Medulla oblongata (tissue), 1 donor: ENCODE measurements at regions not wholly inside any gene's neighbourhood (a gene's known extent, or its start where the extent isn't known, plus 50 kb on each side); places are given as distances from the start of the nearest gene placed in this dataset.
"Not testable (repeated sequence)": the region's sequence is repeated elsewhere in the genome, so short reads cannot be mapped to it uniquely, and the experiment has no call there.

Experiments used
- DNase-seq: peaks from one replicate; pipeline ENCODE4 v3.0.0-alpha.2; 2015; ENCODE audit errors: extremely low spot score

DNA sequence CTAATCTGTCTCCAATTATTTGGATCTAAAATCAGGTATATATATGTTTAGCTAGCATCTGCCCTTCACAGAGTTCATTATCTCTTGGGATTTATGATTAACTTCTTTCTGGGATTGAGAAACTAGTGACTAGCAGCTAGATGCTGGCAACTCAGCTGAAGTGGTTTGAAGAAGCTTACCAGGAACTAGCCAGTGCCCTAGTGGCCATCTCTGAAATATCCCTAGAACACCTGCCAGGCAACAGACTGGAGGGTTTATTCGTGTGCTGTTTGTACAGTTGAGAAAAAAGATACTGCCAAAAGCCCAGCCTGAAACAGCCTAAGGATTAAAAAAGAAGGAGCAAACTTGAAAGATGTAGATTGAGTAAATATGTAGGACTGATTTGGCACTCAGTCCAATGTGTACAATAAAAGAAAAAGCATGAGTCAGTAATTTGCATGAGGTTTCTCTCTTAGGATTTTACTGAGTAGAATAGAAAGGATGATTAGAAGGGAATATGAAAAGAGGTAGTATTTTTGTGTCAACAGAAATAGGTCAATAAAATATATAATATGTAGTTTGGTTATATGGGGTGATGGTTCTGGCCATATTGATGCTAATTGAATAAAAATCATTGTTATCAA is 1144.6 kb upstream of the ADGRL2 start:
- DNase-seq: no peak

DNA sequence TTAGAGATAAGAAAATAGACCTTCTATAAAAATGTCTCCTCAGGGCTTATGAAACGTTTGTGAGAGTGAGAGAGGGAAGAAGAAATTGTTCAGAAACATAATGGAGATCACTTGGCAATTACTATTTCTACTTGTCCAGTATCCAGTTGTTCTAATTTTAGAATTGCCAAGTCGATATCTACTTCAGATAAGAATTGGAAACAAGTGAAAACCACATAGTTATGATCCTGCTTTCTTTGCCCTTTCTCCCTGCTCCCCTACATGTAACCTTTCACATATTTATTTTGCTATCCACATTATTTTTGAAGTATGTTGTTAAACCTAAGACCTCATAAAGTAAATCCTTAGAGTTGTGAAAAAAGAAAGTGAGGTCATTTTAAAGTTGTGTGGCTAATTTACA is 1154.7 kb upstream of the ADGRL2 start:
- no peak for DNase-seq

DNA sequence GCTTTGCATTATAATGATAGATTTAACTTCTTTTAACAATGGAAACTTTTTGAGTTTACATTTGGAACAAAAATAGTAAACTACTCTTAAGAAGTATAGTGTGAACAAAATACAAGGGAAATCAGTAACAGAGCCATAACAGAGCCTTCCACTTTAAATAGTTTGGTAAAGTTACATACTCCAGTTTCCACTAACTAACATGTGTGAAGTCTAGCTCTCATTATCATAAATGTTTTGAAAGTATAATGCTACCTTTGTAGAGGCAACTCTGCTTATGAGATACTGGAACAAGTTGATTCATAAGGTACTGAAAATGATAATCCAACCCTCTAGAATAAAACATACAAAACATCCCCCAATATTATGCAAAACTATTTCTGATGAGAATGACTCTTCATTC is 1155.1 kb upstream of the ADGRL2 start:
- no peak for DNase-seq

DNA sequence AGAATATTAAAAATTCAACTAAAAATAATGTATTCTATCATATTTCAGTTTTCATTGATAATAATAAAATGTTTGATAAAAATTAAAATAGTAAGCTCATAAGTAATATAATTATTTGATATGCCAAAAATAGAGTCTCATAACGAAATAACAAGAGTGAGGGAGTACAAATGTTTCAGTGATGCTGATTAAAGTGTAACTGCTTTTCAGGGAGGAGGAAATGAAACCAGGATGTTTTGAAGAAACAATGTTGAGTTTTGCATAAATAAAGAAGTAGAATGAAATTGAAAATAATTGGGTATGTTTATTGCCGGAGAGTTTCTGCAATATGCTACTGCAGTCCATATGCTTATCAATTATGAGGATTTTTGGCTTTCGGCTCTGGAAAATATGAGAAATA is 1159.8 kb upstream of the ADGRL2 start:
- no peak for DNase-seq

DNA sequence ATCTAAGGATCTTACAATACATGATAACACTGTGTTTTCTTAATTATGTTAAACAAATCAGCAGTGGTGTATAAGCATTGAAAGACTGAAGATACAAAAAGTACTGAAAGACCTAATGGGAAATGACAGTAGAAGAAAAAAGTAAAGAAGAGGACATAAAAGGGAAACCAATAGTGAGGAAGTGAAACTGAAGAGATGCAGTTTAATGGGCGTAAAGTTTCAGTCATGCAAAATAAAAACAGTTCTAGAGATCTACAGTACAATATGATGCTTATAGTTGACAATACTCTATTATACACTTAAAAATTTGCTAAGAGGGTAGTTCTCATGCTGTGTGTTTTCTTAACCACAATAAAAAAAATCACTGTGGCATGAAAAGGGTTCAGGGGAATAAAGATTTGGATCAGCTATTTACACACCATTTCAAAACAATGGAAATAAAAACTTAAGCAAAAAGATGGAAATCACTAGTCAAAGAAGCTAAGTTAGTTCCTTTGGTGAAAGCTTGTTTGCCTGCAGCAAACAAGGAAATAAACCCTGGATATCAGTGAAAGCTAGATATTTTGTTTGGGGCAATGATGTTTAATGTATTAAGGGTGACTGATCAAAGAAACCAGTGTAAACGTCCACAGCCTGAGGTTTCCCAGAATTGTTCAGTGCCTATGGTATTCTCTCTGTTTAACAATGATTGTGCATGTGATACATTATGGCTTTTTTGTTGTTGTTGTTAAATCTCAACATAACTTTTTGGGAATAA is 1160.8 kb upstream of the ADGRL2 start:
- DNase-seq: no peak

DNA sequence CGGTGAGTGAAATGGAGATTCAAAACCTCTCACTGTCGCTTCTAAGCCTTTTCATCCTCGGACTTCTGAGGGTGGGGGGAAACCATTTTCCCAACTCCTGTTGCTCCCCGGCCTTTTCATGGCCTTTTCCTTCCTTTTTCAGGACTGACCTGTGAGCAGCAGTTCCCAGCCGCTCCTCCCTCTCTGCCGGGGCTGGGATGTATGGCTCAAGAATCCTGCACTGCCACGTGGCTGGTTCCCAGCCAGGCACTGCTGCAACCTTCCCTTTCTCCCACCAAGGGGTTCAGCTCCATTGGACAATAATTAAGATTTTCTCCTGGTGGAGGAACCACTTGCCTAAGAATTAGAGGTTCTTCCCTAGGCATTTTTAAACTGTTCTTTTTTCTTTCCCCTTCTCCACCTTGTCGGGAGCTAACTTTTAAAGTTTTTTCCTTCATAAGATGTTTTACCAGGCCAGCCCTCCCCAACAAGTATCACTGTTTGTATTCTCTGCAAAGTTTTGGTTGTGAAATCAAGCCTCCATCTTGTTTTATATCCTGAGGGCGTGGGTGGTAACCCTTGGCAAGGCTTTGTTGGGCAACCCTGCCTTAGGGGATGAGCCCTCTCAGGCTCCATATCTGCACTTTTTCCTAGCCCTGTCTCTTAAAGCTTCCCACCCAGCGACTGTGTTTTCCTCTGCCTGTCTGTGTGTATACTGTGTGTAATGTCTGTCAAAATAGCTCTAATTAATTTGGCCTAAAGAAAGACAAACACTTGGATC is 1166.6 kb upstream of the ADGRL2 start:
- no peak for DNase-seq

DNA sequence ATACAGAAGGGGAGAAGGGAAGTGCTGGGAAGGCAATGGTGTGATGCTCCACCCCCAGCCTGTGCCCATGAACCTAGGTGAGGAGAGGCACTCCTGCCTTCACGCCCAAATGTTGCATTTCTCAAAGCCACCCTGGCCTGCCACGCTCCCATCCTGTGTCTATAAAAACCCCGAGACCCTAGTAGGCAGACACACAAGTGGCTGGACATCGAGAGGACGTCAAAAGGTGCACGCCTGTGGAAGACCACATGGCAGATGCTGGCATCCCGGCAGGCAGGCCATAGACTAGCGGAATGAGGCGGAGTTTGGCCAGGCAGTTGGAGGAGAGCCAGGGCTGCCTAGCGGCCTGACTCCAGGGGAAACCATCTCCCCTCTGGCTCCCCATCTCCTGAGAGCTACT is 1168.5 kb upstream of the ADGRL2 start:
- no peak for DNase-seq

DNA sequence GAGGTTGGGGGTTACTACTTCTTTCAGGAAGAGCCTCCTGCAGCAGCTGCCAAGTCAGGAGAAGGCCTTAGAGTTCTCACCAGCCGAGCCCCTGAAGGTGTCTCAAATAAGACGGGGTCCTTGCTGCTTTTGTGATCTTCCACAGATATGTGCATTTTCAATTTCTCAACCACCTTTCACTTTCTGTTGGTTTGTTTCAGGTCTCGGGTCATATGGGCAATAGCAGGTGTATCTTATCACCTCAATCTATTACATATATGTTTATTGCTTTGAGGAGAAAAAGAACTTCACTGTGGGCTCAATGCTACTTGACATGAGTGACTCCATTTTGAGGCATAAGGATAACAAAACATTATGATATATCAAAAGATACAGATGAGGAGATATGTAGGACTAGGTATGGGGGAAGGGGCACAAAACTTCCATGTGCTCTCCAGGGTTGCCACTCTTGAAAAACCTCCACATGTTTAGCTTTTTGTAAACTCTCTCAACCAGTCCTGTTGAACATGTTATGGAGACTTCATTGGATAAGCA is 1171.4 kb upstream of the ADGRL2 start:
- DNase-seq: no peak

DNA sequence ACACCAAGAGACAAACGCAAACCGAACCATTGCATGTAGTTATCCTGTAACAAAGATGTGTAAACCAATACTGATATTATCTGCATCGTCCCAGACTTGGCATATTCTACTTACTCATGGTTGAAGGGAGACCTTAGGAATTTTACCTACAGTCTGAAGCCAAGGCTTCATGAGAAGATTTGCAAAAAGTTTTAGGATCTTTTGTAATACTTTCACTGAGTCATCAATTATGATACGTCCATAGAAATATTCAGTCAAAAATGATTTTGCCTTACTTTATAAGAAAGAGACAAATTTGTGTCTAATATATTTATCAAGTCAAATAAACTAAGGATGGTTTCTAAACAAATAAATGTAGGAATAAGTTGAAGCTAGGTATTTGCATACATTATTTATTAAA is 1176.1 kb upstream of the ADGRL2 start:
- DNase-seq: no peak

DNA sequence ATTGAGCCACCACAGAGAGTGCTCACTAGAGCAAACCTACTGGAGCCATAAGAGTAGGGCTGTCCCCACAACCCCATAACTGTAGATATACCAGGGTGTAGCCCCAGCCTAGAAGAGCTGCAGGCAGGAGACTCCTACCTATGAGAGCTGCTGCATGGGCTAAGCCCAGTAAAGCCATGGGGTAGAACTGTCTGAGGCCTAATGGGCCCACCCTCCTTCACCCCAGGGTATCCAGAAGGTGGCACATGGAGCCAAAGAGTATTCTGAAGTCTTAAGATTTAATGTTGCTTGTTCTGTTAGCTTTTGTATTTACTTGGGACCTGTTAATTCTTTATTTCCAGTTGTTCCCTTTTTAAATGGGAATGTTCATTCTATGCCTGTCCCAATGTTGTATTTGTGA is 1193.7 kb upstream of the ADGRL2 start:
- no peak for DNase-seq

DNA sequence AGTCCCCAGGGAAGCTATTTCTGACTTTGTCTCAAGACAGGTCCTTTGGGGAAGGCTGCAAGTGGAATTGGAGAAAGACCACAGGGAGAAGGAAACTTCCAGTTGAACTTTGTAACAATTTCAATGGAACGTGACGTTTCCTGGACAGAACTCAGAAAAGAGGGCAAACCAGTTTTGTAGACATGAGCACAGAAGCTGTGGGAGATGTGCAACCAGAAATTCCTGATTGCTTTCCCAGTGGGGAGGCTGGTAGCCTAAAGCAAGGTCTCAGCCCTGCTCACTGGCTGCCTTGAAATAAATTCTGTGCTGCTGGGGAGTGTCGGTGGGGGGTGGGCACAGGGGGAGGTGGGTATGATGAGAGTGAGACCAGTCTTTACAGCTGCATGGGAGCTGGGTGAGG is 1206.7 kb upstream of the ADGRL2 start:
- no peak for DNase-seq

DNA sequence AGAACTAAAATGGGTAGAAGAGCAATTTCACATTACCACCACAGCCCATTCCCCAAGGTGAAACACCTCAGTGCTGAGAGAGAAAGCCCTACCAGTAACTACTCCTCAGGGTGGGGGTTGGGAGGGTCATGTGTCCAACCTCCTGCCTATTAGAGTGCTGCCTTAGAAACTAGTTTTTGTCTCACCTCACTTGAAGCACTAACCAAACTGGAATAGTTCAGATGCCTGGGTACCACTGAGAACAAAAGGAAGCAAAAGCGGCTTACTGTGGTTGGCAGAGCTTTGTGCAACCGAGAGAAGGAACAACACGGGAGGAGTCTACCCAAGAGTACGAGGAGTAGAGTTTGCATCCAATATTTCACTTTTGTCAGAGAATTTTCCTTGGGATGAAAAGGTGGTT is 1207.5 kb upstream of the ADGRL2 start:
- DNase-seq: no peak

DNA sequence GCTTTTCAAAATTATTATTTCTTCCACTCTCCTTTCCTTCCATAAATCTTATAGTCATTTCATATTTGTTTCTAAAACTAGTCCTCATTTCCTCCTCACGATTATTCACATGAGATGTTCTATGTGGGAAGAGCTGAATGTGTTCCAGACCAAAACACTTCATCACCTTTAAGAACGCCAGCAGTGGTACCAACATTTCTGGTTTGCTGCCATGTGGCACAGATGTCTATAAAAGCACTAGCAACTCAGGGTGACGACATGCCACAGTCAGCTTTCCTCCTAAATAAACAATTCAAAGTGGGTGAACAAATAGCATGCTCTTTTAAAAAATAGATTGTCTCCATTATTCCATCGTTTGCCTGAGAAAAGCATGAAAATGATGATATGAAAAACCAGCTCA is 1217.8 kb upstream of the ADGRL2 start:
- no peak for DNase-seq

DNA sequence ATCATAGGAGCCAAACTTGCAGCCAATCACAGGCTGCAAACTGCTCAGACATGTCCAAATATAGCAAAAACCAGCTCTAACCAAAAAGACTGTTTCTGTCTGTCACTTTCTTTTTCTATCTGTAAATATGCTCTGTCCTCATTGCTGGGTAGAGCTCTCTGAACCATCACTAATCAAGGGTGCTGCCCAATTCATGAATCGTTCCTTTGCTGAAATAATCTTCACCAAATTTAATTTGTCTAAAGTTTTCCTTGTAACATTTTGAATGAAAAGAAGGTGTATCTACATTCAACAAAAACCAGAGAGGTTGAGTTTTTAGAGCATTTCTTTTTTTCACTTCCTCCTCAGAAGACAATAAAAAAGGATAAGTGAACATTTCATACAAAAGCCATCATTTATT is 1221.7 kb upstream of the ADGRL2 start:
- DNase-seq: no peak

DNA sequence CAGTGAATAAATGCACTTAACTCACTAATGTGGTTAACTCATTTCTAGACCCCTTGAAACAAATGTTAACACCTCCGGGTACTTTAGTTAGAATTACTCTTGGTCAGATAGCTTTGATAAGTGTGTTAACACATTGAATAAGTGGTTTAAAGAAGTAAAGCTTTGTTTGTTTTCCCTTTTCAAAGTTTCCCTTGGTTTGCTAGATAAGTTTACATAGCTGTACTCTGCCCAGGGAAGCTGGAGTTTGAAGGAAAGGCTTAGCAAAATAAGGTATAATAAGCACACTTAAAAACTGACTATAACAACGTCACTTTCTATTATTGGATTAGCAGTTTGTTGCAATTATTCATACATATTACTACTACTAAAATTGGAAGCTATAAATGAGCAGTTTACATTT is 1233.9 kb upstream of the ADGRL2 start:
- DNase-seq: no peak

DNA sequence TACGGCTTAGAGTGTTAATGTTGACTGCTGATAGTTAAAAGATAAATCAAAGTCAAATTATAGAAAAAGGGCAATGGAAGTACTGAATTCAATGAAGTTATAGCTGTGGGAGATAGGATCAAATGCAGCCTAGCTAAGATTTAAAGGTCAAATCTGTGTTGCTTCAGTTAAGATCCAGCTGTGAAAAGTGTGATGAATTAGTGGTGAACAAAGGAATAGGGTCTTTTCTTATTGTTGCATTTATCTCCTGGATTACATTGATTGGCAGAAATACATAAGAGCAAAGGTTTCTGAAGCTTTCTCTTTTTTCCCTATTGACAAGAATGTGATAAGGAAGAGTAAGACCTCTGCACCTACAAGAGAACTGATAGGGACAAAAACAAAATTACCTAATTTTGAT is 1234.6 kb upstream of the ADGRL2 start:
- no peak for DNase-seq

DNA sequence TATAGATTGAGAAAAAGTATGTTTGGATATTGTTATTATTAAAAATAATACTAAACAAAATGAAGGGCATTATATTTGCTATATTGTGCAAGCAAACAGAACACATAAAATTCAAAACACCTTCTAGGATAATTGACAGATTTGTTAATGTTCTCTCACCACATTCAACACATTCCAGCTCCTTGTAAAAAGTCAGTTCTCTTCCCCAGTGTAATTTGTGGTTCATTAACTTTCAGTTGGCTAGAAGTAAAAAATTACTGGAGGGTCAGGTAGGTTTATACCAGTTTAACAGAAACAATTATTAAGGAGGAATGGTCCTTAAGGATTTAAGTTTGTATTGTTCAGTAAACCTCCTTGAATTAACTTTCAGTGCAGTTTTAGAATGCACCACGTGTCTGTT is 1235.3 kb upstream of the ADGRL2 start:
- DNase-seq: no peak

DNA sequence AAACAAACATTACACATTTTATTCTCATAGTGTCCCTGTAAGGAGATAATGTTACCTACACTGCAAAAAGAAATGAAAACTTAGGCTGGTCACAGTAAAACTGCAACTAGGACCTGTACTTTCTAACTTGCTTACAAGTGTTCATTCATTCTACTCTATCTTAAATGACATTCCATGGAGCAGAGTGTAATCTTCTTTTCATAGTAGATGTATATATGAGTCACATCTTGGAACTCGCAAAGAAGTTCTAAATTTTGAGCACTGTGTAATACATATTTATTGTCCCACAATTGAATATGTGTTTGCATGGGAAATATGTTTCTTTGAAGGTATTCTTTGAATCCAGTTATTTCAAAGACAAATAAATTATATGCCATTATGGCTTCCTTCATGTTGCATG is 1258.5 kb upstream of the ADGRL2 start:
- no peak for DNase-seq

DNA sequence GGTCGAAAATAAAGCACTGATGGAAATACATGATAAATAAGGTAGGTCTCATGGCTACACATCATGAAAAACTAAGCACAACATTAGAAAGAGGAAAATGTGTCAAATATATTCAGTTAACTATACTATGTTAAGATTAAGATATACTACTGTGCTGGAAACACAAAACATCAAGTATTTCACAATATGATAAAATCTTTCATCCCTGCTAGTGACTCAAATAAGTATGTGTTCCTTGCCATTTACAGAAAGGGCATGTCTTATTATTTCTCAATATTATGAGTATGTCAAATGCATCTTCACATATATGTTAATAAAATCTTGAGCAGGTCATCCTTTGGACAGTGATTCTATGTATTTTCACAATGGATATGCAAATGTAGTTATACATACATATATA is 1260.1 kb upstream of the ADGRL2 start:
- DNase-seq: no peak

DNA sequence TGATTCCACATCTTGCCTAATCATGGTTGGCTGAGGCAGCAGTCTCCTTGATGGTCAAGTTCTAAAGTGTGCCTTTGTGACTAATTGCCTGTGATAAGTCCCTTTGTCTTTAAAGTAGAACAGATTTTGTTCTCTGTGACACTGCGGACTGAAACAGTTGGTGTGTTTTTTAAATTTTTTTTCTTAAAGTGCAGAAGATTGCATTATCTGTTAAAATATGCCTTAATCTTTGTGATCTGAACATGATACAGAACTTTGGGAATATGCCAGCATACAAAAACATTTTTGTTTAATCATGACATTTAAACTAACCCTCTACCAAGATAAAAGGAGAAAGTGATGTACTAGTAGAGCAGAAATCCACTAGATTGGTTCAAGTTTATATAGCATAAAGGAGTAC is 1260.6 kb upstream of the ADGRL2 start:
- no peak for DNase-seq

DNA sequence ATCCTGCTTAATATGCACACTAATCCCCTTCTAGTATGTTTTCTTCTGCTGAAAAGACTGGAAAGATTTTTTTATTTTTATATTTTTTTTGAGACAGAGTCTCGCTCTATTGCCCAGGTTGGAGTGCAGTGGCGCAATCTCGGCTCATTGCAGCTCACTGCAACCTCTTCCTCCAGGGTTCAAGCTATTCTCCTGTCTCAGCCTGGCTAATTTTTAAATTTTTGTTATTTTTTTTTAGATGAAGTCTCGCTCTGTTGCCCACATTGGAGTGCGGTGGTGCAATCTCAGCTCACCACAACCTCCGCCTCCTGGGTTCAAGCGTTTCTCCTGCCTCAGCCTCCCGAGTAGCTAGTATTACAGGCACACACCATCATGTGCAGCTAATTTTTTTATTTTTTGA is 1261.4 kb upstream of the ADGRL2 start:
- not testable (repeated sequence) for DNase-seq

DNA sequence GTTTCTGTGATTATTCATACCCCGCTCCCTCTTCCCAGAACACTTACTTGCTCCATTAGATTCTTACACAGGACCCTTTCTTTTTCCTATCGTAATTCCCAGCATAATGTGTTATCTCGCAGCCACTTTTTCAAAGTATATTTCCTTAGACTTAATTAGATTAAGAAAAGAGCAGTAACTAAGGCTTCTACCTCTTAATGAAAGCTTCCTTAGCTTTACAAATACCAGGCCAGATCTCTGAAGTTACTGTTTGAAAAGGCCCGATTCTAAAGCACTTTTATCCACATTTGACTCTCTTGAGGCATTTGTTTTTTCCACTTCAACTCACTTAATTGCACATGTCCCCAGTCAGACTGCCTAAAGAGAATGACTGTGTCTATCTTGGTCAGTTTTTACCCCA is 1264.3 kb upstream of the ADGRL2 start:
- DNase-seq: no peak

DNA sequence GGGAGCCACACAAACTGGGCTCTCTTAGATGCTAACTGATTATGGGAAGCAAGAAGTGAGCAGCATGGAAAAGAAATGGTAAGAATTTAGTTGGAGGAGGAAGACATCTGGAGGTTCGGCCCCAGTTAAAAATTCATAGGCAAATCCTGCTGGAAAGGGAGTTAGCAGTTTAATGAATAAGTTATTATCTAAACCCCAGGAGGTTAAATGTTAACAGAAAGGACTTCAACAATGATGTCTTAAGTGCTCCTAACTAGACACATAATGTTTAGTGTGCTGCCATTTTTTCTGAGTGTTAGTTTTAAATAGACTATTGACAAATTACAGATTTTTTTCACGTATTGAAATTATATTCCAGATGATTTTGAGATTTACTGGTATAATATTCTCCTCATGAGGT is 1265.3 kb upstream of the ADGRL2 start:
- DNase-seq: no peak
